ENCODE measurements at regions not wholly inside any gene's neighbourhood (a gene's known extent, or its start where the extent isn't known, plus 50 kb on each side); places are given as distances from the start of the nearest gene placed in this dataset.

GRCh38 chr1:220347654-220348175, 75.5 kb upstream of the RAB3GAP2 start:
- no peak for TF ChIP-seq CTCF (IDR thresholded peaks at IDR 0.05; ENCODE audit: low read depth, low read length, poor library complexity, severe bottlenecking)
- no peak for TF ChIP-seq EZH2phosphoT487 (IDR thresholded peaks at IDR 0.05; ENCODE audit: borderline replicate concordance, low read length)

All from DOHH2 (cell line).